ENCODE measurements at regions not wholly inside any gene's neighbourhood (a gene's known extent, or its start where the extent isn't known, plus 50 kb on each side); places are given as distances from the start of the nearest gene placed in this dataset.

DNA sequence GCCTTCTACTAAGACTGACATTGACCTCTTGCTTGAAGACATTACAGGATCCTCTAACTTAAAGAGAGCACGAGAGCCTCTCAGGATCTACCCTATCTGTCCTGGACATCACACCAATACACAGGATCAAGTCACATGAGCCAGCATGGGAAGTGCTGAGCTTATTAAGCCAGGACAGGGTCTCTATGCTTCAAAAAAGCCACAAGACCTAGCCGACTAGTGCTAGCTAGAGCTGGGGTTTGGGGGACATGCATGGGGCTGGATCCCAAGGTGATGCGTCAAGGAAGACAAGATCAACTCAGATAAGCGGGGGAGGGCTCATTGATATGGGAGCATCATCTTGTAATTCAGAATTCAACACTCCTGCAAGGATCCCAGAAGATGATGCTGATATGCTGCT is 167.2 kb upstream of the TAB2 start:
- DNase-seq: no peak

DNA sequence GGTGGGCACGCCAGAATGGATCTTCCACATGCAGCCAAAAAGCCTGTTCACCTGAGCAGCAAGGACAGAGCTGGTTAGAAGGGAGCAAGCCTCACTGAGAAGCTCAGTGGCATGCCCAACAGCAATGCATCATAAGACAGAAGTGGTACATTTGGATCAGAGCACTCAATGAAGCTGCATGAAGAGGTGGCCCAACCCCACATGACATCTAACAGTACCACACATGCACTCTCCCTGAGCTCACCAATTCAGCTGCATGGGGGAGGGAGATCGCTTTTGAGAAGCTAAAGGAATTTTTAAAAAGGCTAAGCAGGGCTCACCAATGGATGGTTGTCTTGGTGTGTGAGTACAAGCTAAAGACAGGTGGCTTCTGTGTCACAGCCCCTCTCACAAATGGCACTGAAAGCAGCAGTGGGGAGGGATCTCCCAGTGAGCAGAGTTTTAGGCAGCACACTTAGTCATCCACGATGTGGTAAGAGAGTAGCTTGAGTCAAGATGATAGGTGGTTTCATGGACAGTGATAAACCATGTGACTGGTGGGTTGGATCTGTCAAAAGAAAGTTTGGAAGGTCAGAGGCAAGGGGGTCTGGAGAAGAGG is 166.6 kb upstream of the TAB2 start:
- peak; percentile 26 for DNase-seq

DNA sequence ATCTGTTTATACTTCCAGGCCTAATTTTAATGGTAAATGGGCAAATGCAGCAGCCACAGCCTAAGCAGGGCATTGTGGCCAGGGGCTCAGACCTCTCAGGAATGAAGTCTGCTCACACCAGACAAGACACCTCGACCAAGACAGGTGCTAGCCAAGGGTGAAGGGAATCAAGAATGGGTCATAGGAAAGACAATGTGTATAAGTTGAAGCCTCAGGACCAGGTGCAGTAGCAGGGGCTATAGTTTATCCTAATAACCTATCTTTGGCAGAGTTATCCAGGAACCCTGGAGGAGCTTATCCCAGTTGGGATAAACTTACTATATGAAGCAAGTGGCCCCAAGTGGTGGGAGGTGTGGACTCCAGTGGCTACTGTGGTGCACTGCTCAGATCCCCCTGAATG is 165.0 kb upstream of the TAB2 start:
- no peak for DNase-seq

DNA sequence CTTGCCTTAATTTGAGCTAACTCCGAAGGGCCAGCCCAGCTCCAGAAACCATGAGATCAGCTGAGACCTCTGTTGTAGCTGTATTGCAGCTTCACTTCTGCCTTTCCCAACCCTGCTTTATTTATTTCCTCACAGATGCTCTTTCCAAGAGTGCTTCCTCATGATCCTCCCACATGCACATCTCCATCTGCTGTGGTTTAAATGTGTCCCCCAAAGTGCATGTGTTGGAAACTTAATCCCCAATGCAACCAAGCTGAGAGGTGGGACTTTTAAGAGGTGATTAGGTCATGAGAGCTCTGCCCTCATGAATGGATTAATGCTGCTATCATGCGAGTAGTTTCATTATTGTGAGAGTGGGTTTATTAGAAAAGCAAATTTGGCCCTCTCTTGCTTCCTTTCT is 164.4 kb upstream of the TAB2 start:
- DNase-seq: no peak

DNA sequence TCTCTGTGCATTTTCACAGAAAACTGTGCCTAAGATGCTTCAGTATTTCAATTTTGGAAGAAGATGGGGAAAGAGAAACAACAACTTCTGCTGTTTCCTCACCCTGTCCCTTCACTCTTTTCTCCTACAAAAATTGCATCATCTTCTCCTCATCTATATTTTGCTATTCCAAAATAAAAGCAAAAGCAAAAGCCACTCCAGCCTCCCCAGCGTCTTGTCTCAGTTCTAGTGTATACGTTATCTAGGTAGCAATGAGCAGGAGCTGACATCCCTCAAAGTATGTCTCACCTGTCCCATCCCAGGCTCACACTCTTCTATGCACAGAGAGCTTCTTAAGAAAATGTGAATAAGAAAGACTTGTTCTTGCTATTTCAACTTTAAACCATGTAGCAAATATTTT is 163.8 kb upstream of the TAB2 start:
- DNase-seq: no peak

DNA sequence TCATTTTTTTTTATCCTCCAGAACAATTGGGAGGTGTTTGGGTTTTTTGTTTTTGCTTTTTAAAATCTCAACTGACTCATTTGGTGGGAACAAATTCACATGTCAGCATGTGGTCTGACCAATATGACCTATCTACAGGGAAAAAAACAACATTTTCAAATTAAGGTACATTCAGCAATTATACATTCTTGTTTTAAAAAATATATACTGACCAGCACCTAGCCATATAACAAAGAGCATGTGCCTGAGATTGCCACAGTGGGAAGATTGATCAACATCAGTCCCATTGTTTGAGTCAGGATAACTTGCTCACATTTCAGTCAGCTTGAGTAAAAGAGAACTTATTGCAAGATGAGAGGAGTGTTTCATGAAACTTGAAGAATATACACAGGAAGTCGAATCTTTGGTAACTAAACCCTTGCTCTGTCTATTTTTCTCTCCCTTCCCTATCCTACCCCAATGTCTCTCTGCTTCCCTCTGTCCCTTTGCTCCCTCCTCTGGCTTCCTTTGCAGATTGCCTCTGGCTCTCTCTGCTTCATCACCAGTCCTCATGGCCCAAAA is 163.2 kb upstream of the TAB2 start:
- DNase-seq: no peak

DNA sequence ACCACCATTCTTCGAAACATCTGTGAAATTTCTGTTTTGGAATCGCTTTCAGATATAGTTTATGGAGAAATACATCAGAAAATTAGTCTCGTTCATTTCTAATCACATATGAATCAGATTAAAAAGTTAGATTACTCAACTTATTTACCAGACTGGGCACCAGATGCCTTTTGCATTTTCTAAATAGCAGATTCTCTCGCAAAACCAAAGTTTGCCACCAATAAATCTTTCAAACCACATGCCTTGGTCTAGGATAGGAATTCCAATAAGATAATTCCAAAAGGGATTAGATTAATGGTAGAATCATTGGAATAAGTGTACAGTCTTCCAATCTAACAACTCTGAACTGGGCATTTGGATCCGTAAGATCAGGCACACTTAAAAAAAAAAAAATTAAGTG is 160.4 kb upstream of the TAB2 start:
- no peak for DNase-seq

DNA sequence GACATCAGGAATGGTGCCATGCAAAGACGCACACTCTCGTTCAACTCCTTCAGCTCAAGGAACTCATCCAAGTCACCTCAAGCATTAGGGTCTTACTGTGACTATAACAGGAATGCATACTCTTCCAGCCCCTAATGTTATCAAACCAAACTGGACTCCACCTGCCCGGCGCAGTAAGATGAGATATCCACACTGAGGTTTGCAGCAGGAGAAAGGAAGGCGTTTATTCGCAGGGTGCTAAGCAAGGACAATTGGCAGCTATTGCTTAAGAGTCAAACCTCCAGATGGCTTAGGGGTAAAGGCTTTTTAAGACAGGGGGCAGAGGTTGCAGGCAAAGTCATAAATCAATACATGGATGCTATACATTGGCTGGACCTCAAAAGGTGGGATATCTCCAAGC is 159.4 kb upstream of the TAB2 start:
- no peak for DNase-seq

DNA sequence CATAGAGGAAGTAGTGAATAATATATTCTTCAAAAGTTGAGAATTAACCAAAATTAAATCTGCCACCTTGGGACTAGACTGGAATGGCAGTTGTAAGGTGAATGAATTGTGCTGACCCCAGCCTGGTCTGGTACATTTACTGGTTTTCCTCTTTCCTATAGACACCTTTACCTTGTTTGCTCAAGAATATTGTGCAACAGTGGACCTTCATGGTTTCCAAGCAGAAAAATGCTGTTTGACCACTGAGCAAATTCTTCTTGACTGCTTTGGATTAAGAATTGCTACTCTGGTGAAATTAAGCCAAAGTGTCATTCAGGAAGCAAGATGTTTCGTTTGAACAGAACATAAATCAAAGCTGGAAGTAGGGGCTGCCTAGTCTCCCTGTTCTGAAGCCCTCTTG is 156.6 kb upstream of the TAB2 start:
- DNase-seq: no peak

DNA sequence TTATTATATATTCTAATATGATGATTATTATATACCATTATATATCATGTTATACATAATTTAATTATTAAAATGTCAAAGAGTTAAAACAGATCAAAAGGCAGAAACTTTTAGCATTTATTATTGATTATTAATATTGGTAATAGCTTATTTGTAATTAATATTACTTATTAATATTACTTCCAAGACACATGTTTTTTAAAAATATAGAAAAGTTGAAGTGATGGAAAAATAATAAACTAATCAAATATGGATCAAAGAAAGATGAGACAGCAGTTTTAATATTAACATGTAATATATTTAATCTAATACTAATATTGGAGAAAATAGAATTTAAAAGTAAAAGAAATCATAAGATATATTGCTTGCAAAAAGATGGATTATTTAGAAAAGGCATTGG is 154.6 kb upstream of the TAB2 start:
- no peak for DNase-seq

DNA sequence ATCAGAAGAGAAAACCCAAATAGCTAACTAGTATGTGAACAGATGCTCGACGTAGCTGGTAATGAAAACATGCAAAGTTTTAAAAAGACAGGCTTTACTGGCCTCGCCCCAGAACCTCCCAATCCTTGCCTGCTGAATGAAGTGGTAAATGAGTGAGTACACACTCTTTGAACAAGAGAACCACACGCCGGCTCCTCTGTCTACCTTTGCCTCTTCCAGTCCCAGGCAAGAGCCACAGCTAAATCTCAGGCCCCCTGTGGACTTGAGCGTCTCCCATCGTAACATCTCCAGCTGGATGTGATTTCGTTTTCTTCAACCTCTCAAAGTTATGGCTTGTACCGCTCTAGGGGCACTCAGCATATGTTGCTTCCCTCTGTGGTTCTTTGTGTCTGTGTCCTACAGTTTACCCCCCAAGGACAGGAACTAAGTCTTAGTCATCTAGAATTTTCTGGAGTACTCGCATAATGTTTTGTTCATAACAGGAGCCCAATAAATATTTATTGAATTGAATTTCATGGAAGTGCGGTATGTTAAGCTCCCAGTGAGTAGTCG is 153.2 kb upstream of the TAB2 start:
- no peak for DNase-seq

DNA sequence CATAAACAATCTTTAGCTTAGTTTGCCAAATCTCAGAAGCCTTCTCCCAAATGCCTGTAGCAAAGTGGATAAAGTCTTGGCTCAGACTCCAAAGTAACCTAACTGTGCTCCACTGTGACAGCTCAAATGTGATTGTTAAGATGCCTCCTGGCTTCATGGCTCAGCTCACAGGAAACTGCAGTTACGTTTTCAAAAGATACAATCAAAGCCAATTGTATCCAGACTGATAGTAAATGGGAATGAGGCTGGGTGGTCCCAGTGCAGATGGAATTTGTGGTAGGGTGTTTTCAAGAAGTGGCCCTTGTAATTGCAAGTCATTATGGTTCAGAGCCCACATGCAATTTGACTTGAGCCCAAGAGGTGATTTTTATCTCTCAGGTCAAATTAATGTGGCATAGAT is 151.2 kb upstream of the TAB2 start:
- DNase-seq: no peak

DNA sequence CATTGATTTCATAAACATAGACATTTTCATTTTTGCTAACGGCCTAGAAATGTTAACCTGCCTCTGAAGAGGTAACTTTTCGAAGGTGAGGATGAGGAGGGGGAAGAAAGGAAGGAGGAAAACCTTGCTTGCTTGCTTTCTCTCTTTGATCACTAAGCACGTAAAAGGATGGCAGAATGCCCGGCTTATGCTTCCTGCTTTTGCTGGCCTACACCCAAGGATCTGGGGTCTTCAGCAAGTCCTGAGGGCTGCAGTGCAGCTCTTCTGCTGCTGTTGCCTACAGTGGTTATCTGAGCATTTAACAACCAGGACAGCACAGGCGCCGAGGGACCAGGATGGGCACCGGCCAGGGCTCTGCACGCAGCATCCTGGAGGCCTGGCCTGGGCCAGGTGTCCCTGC is 150.8 kb upstream of the TAB2 start:
- DNase-seq: no peak

DNA sequence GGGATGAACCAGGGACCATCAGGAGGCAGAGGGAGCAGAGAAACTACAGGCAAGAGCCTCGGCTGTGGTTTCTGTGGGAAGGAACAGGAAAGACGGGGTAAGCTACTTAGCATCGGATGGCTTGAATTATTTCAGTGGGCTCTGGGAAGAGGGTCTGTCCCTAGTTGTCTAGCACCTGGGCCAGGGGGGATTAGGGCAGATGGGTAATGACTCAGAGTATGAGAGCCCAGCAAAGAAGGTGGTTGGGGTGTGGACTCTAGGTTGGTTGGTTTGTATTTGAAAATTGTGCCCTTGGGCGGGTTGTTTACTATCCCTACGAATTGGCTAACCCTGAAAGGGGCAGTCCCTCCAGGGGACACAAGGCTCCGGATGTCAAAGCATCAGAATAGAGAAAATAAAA is 148.5 kb upstream of the TAB2 start:
- no peak for DNase-seq

DNA sequence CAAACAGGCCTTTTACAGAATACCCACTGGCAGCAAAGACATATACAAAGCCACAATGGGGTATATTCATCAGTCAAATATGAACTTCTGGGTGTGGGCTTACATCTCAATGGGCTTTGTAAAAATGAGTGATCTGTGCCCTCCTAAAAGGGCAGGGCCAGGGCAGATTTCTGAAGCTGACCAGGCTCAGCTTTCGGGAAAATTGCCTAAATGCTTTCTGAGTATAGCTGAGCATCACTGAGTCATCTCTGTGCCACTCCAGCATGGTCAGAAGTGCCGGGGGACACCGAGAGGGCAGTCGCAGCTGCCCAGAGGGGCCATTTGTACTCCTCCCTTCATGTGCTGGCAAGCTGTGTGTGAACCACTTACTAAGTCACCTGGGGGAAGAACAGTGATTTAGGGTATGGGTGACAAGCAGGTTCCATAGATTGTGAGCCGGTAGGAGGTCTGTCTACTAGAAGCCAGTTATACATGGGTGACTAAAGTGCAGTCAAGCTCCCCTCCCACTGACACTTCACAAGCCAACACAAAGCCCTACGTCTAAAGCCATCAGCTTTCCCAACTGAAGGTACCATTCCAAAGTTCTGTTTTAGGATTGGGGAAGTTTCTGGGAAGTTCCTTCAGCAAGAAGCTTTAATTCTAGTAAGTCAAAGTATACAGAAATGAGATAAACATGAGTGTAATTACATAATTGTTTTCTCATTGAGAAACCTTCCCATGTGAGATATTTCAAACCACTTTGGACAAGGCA is 147.6 kb upstream of the TAB2 start:
- DNase-seq: no peak

DNA sequence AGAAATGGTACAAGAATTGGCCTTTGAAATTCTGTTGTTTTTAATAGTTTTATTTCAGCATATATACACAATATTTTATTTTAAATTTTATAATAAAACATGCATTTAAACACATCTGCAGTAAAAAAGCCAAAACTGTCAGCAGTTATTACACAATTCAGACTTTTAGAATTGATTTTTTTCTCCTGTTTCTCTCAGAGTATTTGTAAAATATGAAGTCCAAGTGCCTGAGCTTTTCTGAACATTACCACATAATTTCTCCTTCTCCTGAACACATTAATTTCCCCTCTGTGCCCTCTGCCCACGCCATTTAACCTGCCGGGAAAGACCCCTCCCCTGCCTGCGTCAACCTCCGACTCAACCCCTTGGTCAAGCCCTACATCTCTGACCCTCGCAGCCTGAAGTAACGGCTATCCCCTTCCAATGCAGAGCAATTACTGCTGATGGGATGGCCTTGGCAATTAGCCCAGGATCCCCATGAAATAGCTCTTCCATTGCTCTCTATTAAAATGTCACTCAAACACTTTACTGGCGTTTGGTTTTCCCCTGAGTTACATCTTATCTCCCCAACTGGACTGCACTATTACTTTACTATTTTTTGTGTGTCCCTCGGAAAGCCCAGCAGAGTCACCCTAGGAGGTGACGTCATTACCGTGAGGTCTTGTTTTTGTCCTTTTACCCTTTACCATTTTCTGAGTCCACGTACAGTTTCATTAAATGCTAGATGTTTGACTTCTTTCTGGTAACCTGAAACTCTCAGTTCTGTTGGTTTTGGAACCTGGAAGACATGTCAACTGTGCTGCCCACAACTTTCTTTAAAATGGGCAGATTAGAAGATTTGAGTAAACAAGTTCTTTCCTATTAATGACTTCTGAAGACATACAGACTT is 146.7 kb upstream of the TAB2 start:
- DNase-seq: no peak

DNA sequence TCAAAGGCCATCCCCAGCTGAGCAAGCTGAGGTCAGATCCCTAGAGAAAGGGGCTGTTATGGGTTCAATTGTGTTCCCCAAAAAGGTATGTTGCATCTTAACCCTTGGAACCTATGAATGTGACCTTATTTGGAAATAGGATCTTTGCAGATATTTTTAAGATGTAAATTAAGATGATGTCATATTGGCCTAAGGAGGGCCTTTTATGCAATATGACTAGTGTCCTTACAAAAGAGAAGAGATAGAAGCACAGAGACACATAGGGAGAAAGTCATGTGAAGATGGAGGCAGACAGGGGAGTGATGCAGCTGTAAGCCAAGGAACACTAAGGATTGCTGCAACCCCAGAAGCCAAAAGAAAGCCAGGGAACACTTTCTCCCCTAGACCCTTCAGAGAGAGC is 144.3 kb upstream of the TAB2 start:
- DNase-seq: no peak

DNA sequence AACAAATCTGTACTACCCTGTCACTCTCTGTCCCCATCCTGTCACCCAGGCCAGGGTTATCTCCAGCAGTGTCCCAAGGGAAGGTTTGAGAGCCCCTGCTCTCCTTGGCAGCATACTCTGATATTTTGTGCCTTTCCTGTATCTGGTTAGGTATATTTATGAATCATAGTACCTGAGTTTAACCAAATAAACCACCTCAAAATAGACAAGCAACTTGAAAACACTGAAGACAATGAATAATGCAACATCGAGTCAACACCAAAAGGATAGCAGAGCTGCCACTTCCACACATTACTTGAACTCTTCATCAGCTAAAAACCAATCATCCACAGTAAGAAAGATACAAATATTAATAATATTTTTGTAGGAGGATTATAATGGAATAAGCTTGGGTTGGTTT is 142.6 kb upstream of the TAB2 start:
- no peak for DNase-seq

DNA sequence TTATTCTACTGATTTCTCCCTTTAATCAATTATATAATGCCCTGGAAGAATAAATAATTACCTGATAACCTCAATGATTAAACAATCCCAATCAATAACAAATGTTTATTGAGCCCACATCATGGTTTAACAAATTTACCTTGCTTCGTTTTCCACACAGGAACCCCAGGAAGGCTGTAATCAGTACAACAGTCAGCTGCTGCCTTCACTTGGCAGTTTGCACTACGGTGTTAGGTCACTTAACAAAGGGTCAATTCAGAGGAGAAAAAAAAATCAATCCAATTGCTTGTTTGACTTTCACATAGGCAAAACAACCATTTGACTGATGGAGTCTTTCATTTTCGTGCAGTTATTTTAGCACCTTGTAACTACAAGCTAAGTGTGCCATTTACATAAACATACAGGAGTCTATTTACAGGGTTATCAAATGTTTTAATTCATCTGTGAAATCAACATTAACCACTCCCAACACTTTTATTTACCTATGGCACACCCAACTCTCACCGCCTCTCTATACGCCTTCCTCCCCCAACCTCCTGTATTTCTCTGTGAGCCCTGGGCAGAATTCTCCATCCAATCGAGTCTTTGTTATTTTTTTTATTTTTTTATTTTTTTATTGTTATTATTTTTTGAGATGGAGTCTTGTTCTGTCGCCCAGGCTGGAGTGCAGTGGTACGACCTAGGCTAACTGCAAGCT is 140.4 kb upstream of the TAB2 start:
- DNase-seq: no peak

DNA sequence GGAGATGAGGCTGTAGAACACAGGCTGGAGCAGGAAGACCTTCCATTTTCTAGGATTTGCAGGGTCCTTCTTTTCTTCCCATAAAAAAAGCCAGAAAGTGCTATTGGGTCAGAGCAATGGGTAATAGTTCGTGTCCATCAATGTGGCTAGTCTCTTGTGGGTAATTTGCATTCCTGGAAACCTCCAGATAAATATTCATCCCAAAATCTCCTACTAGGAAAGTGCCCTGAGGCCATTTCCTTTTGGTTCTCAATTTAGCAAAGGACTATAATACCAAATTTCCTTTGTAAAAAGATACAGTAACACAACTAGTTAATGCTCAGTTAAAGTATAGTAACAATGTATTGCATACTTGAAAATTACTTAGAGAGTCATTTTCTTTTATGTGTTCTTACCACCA is 138.1 kb upstream of the TAB2 start:
- no peak for DNase-seq

DNA sequence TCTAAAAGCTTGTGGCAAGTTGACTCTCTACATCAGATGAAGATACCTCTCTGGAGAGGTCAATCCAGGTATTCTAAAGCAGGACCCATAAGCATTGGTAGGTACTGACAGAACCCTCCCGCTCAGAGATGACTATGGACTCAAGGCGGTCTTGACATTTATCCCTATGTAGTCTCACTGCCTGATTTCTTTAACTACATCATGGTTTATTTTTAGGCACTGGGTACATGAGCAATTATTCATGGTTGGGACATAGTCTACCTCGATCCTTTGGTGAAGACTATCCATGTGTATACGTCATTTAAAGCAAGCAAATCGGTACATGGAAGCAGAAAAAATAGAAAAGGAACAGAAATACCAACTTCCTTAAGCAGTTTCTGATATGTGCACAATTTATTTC is 136.2 kb upstream of the TAB2 start:
- DNase-seq: no peak

DNA sequence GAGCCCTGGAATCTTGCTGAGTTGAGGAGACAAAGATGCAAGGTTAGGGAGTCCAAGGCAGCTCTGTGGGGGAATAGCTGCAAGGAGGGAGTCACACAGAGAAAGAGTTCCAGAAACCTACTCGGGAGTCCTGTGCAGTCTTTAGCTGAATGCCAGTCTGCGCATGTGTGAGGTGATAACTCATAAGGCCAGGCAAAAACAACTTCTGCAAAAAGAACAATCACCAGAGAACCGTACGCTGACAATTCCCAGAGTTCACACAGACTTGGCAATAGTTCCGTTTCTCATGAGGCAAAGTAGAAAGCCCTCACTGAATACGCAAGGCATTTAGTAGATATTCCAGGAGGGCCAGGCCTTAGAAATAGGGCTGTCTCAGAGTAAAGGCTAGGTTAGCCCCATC is 135.2 kb upstream of the TAB2 start:
- DNase-seq: no peak

DNA sequence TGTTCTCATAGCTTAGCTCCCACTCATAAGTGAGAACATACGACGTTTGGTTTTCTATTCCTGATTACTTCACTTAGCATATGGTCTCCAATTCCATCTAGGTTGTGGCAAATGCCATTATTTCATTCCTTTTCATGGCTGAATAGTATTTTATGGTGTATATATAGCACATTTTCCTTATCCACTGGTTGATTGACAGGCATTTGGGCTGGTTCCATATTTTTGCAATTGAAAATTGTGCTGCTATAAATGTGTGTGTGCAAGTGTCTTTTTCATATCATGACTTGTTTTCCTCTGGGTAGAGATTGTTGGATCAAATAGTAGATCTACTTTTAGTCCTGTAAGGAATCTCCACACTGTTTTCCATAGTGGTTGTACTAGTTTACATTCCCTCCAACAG is 133.0 kb upstream of the TAB2 start:
- DNase-seq: no peak
